SK-N-SH (cell line): ENCODE measurements at regions not wholly inside any gene's neighbourhood (a gene's known extent, or its start where the extent isn't known, plus 50 kb on each side); places are given as distances from the start of the nearest gene placed in this dataset.

Experiments used
- CTCF ChIA-PET: fragments of 300-600, 350-600 bp; formaldehyde crosslinking; extraction: SDS; loops from one replicate; lab custom pipeline; 2021; lab: Yijun Ruan, JAX
- POLR2A ChIA-PET: fragments of 350-600 bp; sonication (Branson Sonifier 250); formaldehyde crosslinking; extraction: SDS; loops from one replicate; lab custom pipeline; 2020; ENCODE audit warnings: antibody characterized with exemption, inconsistent platforms; lab: Yijun Ruan, JAX
- DNase-seq: peaks from one replicate; pipeline ENCODE4 v3.0.0; 2012
- H2AFZ ChIP-seq: fragments of 200-600 bp; sonication (generic); 2 replicates; pipeline ENCODE4 v1.8.1; 2016; ENCODE audit warnings: antibody characterized with exemption, mild to moderate bottlenecking, low read depth
- H3F3A ChIP-seq: fragments of 200-600 bp; sonication (generic); replicated peaks from 2 replicates; pipeline ENCODE3; 2016; ENCODE audit warnings: antibody characterized with exemption, mild to moderate bottlenecking; ENCODE audit not compliant: insufficient read depth
- H3K27ac ChIP-seq, 2 experiments: fragments of 200-500 bp in 1 of 2; fragments of 200-600 bp in 1 of 2; sonication (Bioruptor generic) in 1 of 2; sonication (generic), shearing (Covaris generic) in 1 of 2; 2 replicates each; pipeline versions ENCODE4 v1.5.1 to v1.6.1; 2014 to 2016; ENCODE audit warnings: low read depth in 2 of 2, inconsistent platforms in 1 of 2, low read length in 1 of 2, mild to moderate bottlenecking in 1 of 2, mixed read lengths in 1 of 2
- H3K27me3 ChIP-seq: fragments of 200-600 bp; sonication (generic), shearing (Covaris generic); 2 replicates; pipeline ENCODE4 v1.6.1; 2016; ENCODE audit warnings: mixed run types; ENCODE audit not compliant: insufficient read depth
- H3K36me3 ChIP-seq, 2 experiments: fragments of 200-500 bp in 1 of 2; fragments of 200-600 bp in 1 of 2; sonication (Bioruptor generic) in 1 of 2; sonication (generic) in 1 of 2; replicated peaks in 1 of 2; 2 replicates each; pipeline versions ENCODE3 to v1.5.1; 2014 to 2016; ENCODE audit warnings: low read length in 1 of 2, mild to moderate bottlenecking in 1 of 2; ENCODE audit not compliant: insufficient read depth in 2 of 2, control insufficient read depth in 1 of 2
- H3K4me1 ChIP-seq, 2 experiments: fragments of 200-500 bp in 1 of 2; fragments of 200-600 bp in 1 of 2; sonication (Bioruptor generic) in 1 of 2; sonication (generic), shearing (Covaris generic) in 1 of 2; 2 replicates each; pipeline versions ENCODE4 v1.5.1 to v1.6.1; 2014 to 2016; ENCODE audit warnings: low read depth in 1 of 2, low read length in 1 of 2, mixed run types in 1 of 2; ENCODE audit not compliant: insufficient read depth in 2 of 2, control insufficient read depth in 1 of 2
- H3K4me2 ChIP-seq: fragments of 200-600 bp; sonication (generic), shearing (Covaris generic); 2 replicates; pipeline ENCODE4 v1.6.1; 2017; ENCODE audit warnings: mixed run types
- H3K4me3 ChIP-seq, 2 experiments: fragments of 200-500 bp in 1 of 2; fragments of 200-600 bp in 1 of 2; sonication (Bioruptor generic) in 1 of 2; sonication (generic), shearing (Covaris generic) in 1 of 2; 2 replicates each; pipeline versions ENCODE4 v1.5.1 to v1.8.1; 2014 to 2016; ENCODE audit warnings: low read depth in 2 of 2, inconsistent platforms in 1 of 2, low read length in 1 of 2, mild to moderate bottlenecking in 1 of 2, mixed read lengths in 1 of 2, moderate library complexity in 1 of 2
- H3K79me2 ChIP-seq: fragments of 200-600 bp; sonication (generic); 2 replicates; pipeline ENCODE4 v1.8.1; 2017; ENCODE audit warnings: mild to moderate bottlenecking; ENCODE audit not compliant: insufficient read depth
- H3K9ac ChIP-seq: fragments of 200-600 bp; sonication (generic); 2 replicates; pipeline ENCODE4 v1.6.1; 2017; ENCODE audit warnings: mixed run types
- H3K9me2 ChIP-seq: fragments of 200-600 bp; sonication (generic); 2 replicates; pipeline ENCODE4 v1.6.1; 2017; ENCODE audit warnings: mixed run types
- H3K9me3 ChIP-seq: fragments of 200-600 bp; sonication (generic); 2 replicates; pipeline ENCODE4 v1.6.1; 2017; ENCODE audit warnings: mixed run types, mild to moderate bottlenecking, moderate library complexity
- H4K20me1 ChIP-seq: fragments of 200-600 bp; sonication (generic); 2 replicates; pipeline ENCODE4 v1.6.1; 2017; ENCODE audit warnings: mild to moderate bottlenecking, mixed run types; ENCODE audit not compliant: insufficient read depth
- CHD2 ChIP-seq: fragments of 150-350 bp; IDR thresholded peaks from 2 replicates; pipeline ENCODE4 v1.6.1; 2018; ENCODE audit warnings: low read length; ENCODE audit not compliant: partially characterized antibody
- EP300 ChIP-seq, 2 experiments: IDR thresholded peaks; 2 replicates each; pipeline versions ENCODE4 v1.4.0 to v1.6.1; 2012; ENCODE audit warnings: borderline replicate concordance in 1 of 2, low read depth in 1 of 2, low read length in 1 of 2
- EZH2phosphoT487 ChIP-seq: fragments of 200-600 bp; sonication (generic); IDR thresholded peaks from 2 replicates; pipeline ENCODE4 v1.6.1; 2017; ENCODE audit warnings: low read depth, mixed run types, mild to moderate bottlenecking, antibody characterized with exemption, moderate library complexity, borderline replicate concordance
- FOSL2 ChIP-seq: IDR thresholded peaks from 2 replicates; pipeline ENCODE4 v1.4.0; 2012; ENCODE audit warnings: low read depth, mild to moderate bottlenecking, moderate library complexity, borderline replicate concordance
- FOXJ3 ChIP-seq: sonication (generic); formaldehyde crosslinking; IDR thresholded peaks from 2 replicates; pipeline ENCODE4 v1.5.1; 2020; ENCODE audit warnings: mild to moderate bottlenecking, missing genetic modification reagents
- GABPA ChIP-seq: IDR thresholded peaks from 2 replicates; pipeline ENCODE4 v1.4.0; 2012; ENCODE audit warnings: low read depth, mild to moderate bottlenecking
- MEF2A ChIP-seq: IDR thresholded peaks from 2 replicates; pipeline ENCODE4 v1.4.0; 2012; ENCODE audit warnings: low read depth, borderline replicate concordance
- MXI1 ChIP-seq: IDR thresholded peaks from 2 replicates; pipeline ENCODE4 v1.6.1; 2012; ENCODE audit warnings: mild to moderate bottlenecking, low read depth, low read length, improper control_type of control experiment
- NFIC ChIP-seq: IDR thresholded peaks from 2 replicates; pipeline ENCODE4 v1.4.0; 2012; ENCODE audit warnings: borderline replicate concordance
- NRF1 ChIP-seq: IDR thresholded peaks from 2 replicates; pipeline ENCODE4 v1.6.1; 2012; ENCODE audit warnings: low read depth, mild to moderate bottlenecking, low read length
- POLR2AphosphoS5 ChIP-seq: IDR thresholded peaks from 2 replicates; pipeline ENCODE4 v1.6.1; 2012; ENCODE audit warnings: low read depth, low read length
- RCOR1 ChIP-seq: fragments of 150-350 bp; IDR thresholded peaks from 2 replicates; pipeline ENCODE4 v1.6.1; 2017; ENCODE audit warnings: antibody characterized with exemption, low read length
- RFX5 ChIP-seq: IDR thresholded peaks from 2 replicates; pipeline ENCODE4 v1.6.1; 2012; ENCODE audit warnings: mild to moderate bottlenecking, improper control_type of control experiment, low read length
- RXRA ChIP-seq: IDR thresholded peaks from 2 replicates; pipeline ENCODE4 v1.4.0; 2012; ENCODE audit warnings: low read depth, mild to moderate bottlenecking, borderline replicate concordance
- SIN3A ChIP-seq: IDR thresholded peaks from 2 replicates; pipeline ENCODE4 v1.6.1; 2012; ENCODE audit warnings: low read depth, mild to moderate bottlenecking, low read length, moderate library complexity, borderline replicate concordance
- SMC3 ChIP-seq: IDR thresholded peaks from 2 replicates; pipeline ENCODE4 v1.6.1; 2012; ENCODE audit warnings: low read depth, low read length, improper control_type of control experiment
- TAF1 ChIP-seq: IDR thresholded peaks from 2 replicates; pipeline ENCODE4 v1.6.1; 2012; ENCODE audit warnings: low read depth, mild to moderate bottlenecking, low read length, moderate library complexity, borderline replicate concordance
- TEAD4 ChIP-seq: IDR thresholded peaks from 2 replicates; pipeline ENCODE4 v1.4.0; 2012; ENCODE audit warnings: mild to moderate bottlenecking, borderline replicate concordance; ENCODE audit not compliant: insufficient read depth
- YY1 ChIP-seq: IDR thresholded peaks from 2 replicates; pipeline ENCODE4 v1.4.0; 2012; ENCODE audit warnings: low read depth, mild to moderate bottlenecking
- WGBS: methylation state at CpG from one replicate; pipeline ENCODE4 v1.1.6; 2017; ENCODE audit warnings: low lambda C conversion rate; 5-methylcytosine and 5-hydroxymethylcytosine counted together
- TF ChIP-seq, protein P1 (sequence below): fragments of 150-350 bp; IDR thresholded peaks from 2 replicates; pipeline ENCODE4 v1.6.1; 2016; ENCODE audit warnings: mild to moderate bottlenecking, low read depth, low read length
- TF ChIP-seq, protein P2 (sequence below): IDR thresholded peaks from 2 replicates; pipeline ENCODE4 v1.4.0; 2012; ENCODE audit warnings: low read depth, borderline replicate concordance
- TF ChIP-seq, protein P3 (sequence below): fragments of 200-600 bp; sonication (generic); IDR thresholded peaks from 2 replicates; pipeline ENCODE4 v1.6.1; 2017; ENCODE audit warnings: antibody characterized with exemption, mild to moderate bottlenecking, moderate library complexity

DNA sequence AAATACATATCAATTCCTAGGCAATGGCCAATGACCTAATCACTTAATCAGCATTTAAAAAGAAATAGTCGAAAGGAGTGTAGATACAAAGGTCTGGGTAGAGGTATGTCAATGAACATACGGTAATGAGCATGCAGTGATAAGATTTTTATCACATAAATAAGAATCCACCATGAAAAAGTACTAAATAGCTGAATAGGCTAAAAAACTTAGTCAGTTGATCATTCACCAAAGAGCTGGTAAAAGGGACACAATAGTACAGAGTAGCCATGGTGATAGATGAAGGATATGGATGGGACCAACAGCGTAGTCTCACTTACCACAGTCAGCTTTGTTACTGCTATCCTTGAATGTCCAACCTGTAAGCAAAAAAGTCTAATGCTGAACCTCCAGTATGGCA lies 1018.6 kb upstream of the EYS start:
- no peaks in the 10 kb centered on the region for H3F3A ChIP-seq
- H3K27ac ChIP-seq: no peak overlapping the region
- no peaks in the 10 kb centered on the region for H3K27me3 ChIP-seq
- H3K36me3 ChIP-seq: no peaks in the 10 kb centered on the region
- ChIA-PET POLR2A (no interaction called here), CTCF (no interaction called here)
- no peaks in the 10 kb centered on the region for H4K20me1 ChIP-seq
- H3K9me3 ChIP-seq: no peaks in the 10 kb centered on the region
- H3K79me2 ChIP-seq: no peaks in the 10 kb centered on the region
- DNase-seq: no peak
- H2AFZ ChIP-seq: no peak overlapping the region
- H3K4me2 ChIP-seq: no peak overlapping the region
- no peak overlapping the region for H3K9ac ChIP-seq
- no peaks in the 10 kb centered on the region for H3K4me1 ChIP-seq
- WGBS: 26% methylated on average over 3 of the region's 3 CpGs
- H3K9me2 ChIP-seq: no peaks in the 10 kb centered on the region
- no peak overlapping the region for H3K4me3 ChIP-seq
- no peak for TF ChIP-seq MXI1
- no peak for TF ChIP-seq POLR2AphosphoS5
- TF ChIP-seq, protein P1, sequence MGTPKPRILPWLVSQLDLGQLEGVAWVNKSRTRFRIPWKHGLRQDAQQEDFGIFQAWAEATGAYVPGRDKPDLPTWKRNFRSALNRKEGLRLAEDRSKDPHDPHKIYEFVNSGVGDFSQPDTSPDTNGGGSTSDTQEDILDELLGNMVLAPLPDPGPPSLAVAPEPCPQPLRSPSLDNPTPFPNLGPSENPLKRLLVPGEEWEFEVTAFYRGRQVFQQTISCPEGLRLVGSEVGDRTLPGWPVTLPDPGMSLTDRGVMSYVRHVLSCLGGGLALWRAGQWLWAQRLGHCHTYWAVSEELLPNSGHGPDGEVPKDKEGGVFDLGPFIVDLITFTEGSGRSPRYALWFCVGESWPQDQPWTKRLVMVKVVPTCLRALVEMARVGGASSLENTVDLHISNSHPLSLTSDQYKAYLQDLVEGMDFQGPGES: no peak
- no peak for TF ChIP-seq MEF2A
- TF ChIP-seq RCOR1: no peak
- no peak for TF ChIP-seq GABPA
- no peak for TF ChIP-seq RXRA

DNA sequence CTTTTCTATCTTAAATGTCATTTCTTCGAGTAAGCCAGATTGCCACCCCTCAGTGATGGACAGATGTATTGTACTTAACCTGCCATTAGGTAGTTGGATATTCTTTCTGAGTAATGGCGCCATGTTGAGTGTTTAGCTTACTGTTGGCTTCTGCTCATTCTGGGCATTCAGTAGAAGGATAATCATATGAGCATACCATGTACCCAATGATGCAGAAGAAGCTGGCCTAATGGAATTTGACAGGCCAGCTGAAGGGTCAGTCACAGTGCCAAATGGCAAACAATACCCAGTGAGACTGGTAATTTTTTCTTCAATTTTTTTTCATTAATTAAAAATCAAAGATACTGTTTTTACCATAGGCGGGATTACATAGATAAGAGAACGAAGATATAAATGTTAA lies 1010.8 kb upstream of the EYS start:
- no peak overlapping the region for H3K4me2 ChIP-seq
- no peak overlapping the region for H3K4me3 ChIP-seq
- no peak overlapping the region for H3K27ac ChIP-seq
- no peaks in the 10 kb centered on the region for H3K27me3 ChIP-seq
- no peaks in the 10 kb centered on the region for H4K20me1 ChIP-seq
- H3K9me2 ChIP-seq: no peaks in the 10 kb centered on the region
- no peaks in the 10 kb centered on the region for H3K4me1 ChIP-seq
- DNase-seq: no peak
- ChIA-PET CTCF (no interaction called here), POLR2A (no interaction called here)
- no peak overlapping the region for H3K9ac ChIP-seq
- no peak for TF ChIP-seq TEAD4
- TF ChIP-seq POLR2AphosphoS5: no peak
- no peak for TF ChIP-seq FOSL2
- no peak for TF ChIP-seq CHD2
- TF ChIP-seq SMC3: no peak
- no peak for TF ChIP-seq NRF1
- TF ChIP-seq, protein P2, sequence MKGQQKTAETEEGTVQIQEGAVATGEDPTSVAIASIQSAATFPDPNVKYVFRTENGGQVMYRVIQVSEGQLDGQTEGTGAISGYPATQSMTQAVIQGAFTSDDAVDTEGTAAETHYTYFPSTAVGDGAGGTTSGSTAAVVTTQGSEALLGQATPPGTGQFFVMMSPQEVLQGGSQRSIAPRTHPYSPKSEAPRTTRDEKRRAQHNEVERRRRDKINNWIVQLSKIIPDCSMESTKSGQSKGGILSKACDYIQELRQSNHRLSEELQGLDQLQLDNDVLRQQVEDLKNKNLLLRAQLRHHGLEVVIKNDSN: no peak
- TF ChIP-seq EP300 (IDR thresholded peaks at IDR 0.05; ENCODE audit: borderline replicate concordance in 1 of 2, low read depth in 1 of 2, low read length in 1 of 2): no peak
- TF ChIP-seq, protein P3, sequence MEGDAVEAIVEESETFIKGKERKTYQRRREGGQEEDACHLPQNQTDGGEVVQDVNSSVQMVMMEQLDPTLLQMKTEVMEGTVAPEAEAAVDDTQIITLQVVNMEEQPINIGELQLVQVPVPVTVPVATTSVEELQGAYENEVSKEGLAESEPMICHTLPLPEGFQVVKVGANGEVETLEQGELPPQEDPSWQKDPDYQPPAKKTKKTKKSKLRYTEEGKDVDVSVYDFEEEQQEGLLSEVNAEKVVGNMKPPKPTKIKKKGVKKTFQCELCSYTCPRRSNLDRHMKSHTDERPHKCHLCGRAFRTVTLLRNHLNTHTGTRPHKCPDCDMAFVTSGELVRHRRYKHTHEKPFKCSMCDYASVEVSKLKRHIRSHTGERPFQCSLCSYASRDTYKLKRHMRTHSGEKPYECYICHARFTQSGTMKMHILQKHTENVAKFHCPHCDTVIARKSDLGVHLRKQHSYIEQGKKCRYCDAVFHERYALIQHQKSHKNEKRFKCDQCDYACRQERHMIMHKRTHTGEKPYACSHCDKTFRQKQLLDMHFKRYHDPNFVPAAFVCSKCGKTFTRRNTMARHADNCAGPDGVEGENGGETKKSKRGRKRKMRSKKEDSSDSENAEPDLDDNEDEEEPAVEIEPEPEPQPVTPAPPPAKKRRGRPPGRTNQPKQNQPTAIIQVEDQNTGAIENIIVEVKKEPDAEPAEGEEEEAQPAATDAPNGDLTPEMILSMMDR: no peak
- no peak for TF ChIP-seq NFIC
- TF ChIP-seq EZH2phosphoT487: no peak
- no peak for TF ChIP-seq TAF1
- no peak for TF ChIP-seq FOXJ3 (CRISPR knock-in tag)
- TF ChIP-seq, protein P1: no peak
- TF ChIP-seq SIN3A: no peak
- no peak for TF ChIP-seq YY1
- no peak for TF ChIP-seq RCOR1
- TF ChIP-seq RFX5: no peak
- no peaks in the 10 kb centered on the region for H3K9me3 ChIP-seq
- H3K36me3 ChIP-seq: no peaks in the 10 kb centered on the region
- no peaks in the 10 kb centered on the region for H3F3A ChIP-seq
- no peak overlapping the region for H2AFZ ChIP-seq
- H3K79me2 ChIP-seq: no peaks in the 10 kb centered on the region
- WGBS: 56% methylated on average over 4 of the region's 4 CpGs
